ENCODE measurements at regions not wholly inside any gene's neighbourhood (a gene's known extent, or its start where the extent isn't known, plus 50 kb on each side); places are given as distances from the start of the nearest gene placed in this dataset.

- Histone ChIP-seq H3K9ac (ENCODE audit: extremely low read depth, insufficient read length, low read length) (no peak overlapping the region), H3K4me2 (ENCODE audit: insufficient read depth, insufficient read length, low read length) (no peak overlapping the region)
These were observed 194.1 kb downstream of the IGLL1 start for GRCh38 chr22:23385678-23386631.

More at GRCh38 chr22:23385678-23386631, 194.1 kb downstream of the IGLL1 start:
- peak; percentile 90 for DNase-seq
- Histone ChIP-seq H3K56ac (ENCODE audit: insufficient read length, low read depth, low read length) (no peak overlapping the region), H3K4me1 (ENCODE audit: insufficient read depth, low read length) (no peaks in the 10 kb centered on the region), H3K23ac (ENCODE audit: insufficient read length, low read depth, low read length) (no peak overlapping the region), H2AK5ac (ENCODE audit: insufficient read length, low read length) (no peak overlapping the region), H3K14ac (ENCODE audit: insufficient read depth, low read length) (no peak overlapping the region), H3K27me3 (ENCODE audit: insufficient read depth, low read length) (no peaks in the 10 kb centered on the region), H3K18ac (ENCODE audit: insufficient read length, low read depth, low read length) (no peak overlapping the region), H2BK15ac (ENCODE audit: low read depth, low read length) (no peak overlapping the region), H2AFZ (ENCODE audit: low read length) (no peak overlapping the region), H2BK20ac (ENCODE audit: low read depth, low read length, poor library complexity, severe bottlenecking) (no peak overlapping the region), H3K23me2 (ENCODE audit: insufficient read length, low read depth, low read length, poor library complexity, severe bottlenecking) (no peaks in the 10 kb centered on the region), H3K79me2 (ENCODE audit: insufficient read depth, low read length) (no peaks in the 10 kb centered on the region), H4K5ac (ENCODE audit: insufficient read length, low read depth, low read length) (no peak overlapping the region), H3T11ph (ENCODE audit: low read length) (no peak overlapping the region), H3K9me3 (ENCODE audit: control insufficient read depth, low read depth, low read length) (no peaks in the 10 kb centered on the region), H3K4ac (ENCODE audit: low read depth, low read length) (no peak overlapping the region), H4K91ac (ENCODE audit: insufficient read length, low read depth, low read length) (no peak overlapping the region), H4K8ac (replicated peaks; ENCODE audit: insufficient read length, low read depth, low read length) (no peak overlapping the region), H4K20me1 (ENCODE audit: control insufficient read depth, insufficient read depth, insufficient read length) (no peaks in the 10 kb centered on the region), H3K79me1 (ENCODE audit: insufficient read depth, low read depth, low read length, poor library complexity, severe bottlenecking) (no peaks in the 10 kb centered on the region), H2BK5ac (ENCODE audit: insufficient read length, low read length) (no peak overlapping the region), H2BK12ac (ENCODE audit: insufficient read length, low read depth, low read length) (no peak overlapping the region), H2BK120ac (ENCODE audit: low read depth, low read length, poor library complexity, severe bottlenecking) (no peak overlapping the region), H3K27ac (ENCODE audit: insufficient read length, low read depth, low read length) (no peak overlapping the region)
- TF ChIP-seq CTCF (conservative IDR thresholded peaks at IDR 0.05), result peak; percentile 98
- no peak overlapping the region; a peak in 2 of 7 replicates for H3K27ac Mint-ChIP-seq
- no peaks in the 10 kb centered on the region; a peak in 1 of 5 replicates for H3K9me3 Mint-ChIP-seq
- no peaks in the 10 kb centered on the region for H3K36me3 Mint-ChIP-seq (ENCODE audit: insufficient read depth in 1 of 3, low read depth in 3 of 3)
- no peak overlapping the region for H3K4me3 Mint-ChIP-seq
- peaks cover 9 to 17% of the 10 kb centered on the region in 2 experiments for H3K4me1 Mint-ChIP-seq
- WGBS (ENCODE audit: extremely low coverage, insufficient read length, low lambda C conversion rate), result no CpG with 5 or more reads among the region's 20 CpGs
- peaks cover 56% of the 10 kb centered on the region for H3K27me3 Mint-ChIP-seq (ENCODE audit: low read depth)

All from H9 (cell line).